ENCODE measurements at regions not wholly inside any gene's neighbourhood (a gene's known extent, or its start where the extent isn't known, plus 50 kb on each side); places are given as distances from the start of the nearest gene placed in this dataset.

- no peak overlapping the region for H3K4me3 ChIP-seq
- H3K27ac ChIP-seq: no peak overlapping the region
- intact Hi-C loops (cut with micrococcal nuclease; ENCODE audit: unreplicated experiment): no loop called here
- TF ChIP-seq CTCF (conservative IDR thresholded peaks at IDR 0.05) (no peak), EZH2 (IDR thresholded peaks at IDR 0.05; ENCODE audit: low read depth) (no peak)
- no peaks in the 10 kb centered on the region for H3K9me2 ChIP-seq (ENCODE audit: insufficient read depth)
- no peaks in the 10 kb centered on the region for H3K9me3 ChIP-seq (ENCODE audit: insufficient read depth, low read depth)
- POLR2A ChIA-PET (ENCODE audit: unreplicated experiment): no interaction called here
- no peaks in the 10 kb centered on the region for H3K4me1 ChIP-seq (replicated peaks; ENCODE audit: insufficient read depth)
- H3K79me2 ChIP-seq (ENCODE audit: low read depth): no peaks in the 10 kb centered on the region
- CTCF ChIA-PET: no interaction called here
- H3F3A ChIP-seq (ENCODE audit: insufficient read depth, low read depth): no peaks in the 10 kb centered on the region
- H3K4me2 ChIP-seq: no peak overlapping the region
- DNase-seq: no peak
- no peak overlapping the region for H2AFZ ChIP-seq
- no peaks in the 10 kb centered on the region for H4K20me1 ChIP-seq (ENCODE audit: insufficient read depth)
- BruUV-seq (replicated peaks): no TSS peak
- H3K36me3 ChIP-seq (ENCODE audit: low read depth): no peaks in the 10 kb centered on the region
- H3K27me3 ChIP-seq (ENCODE audit: insufficient read depth, low read depth): peaks cover 49% of the 10 kb centered on the region
Measured at GRCh38 chr1:228884196-228884595, 148.9 kb downstream of the RHOU start.

GRCh38 chr1:228884615-228885566 is 149.6 kb downstream of the RHOU start:
- no TSS peak for BruUV-seq (replicated peaks)
- CTCF ChIA-PET: no interaction called here
- Histone ChIP-seq H3K36me3 (ENCODE audit: low read depth) (no peaks in the 10 kb centered on the region), H3F3A (ENCODE audit: insufficient read depth, low read depth) (no peaks in the 10 kb centered on the region), H3K9me2 (ENCODE audit: insufficient read depth) (no peaks in the 10 kb centered on the region), H3K27ac (no peak overlapping the region), H3K9me3 (ENCODE audit: insufficient read depth, low read depth) (no peaks in the 10 kb centered on the region), H3K4me3 (no peak overlapping the region), H3K4me1 (replicated peaks; ENCODE audit: insufficient read depth) (no peaks in the 10 kb centered on the region), H3K79me2 (ENCODE audit: low read depth) (no peaks in the 10 kb centered on the region), H3K4me2 (no peak overlapping the region), H3K27me3 (ENCODE audit: insufficient read depth, low read depth) (peaks cover 44% of the 10 kb centered on the region), H4K20me1 (ENCODE audit: insufficient read depth) (no peaks in the 10 kb centered on the region), H2AFZ (no peak overlapping the region)
- intact Hi-C loops (cut with micrococcal nuclease; ENCODE audit: unreplicated experiment): no loop called here
- no peak for DNase-seq
- TF ChIP-seq EZH2 (IDR thresholded peaks at IDR 0.05; ENCODE audit: low read depth): no peak
- TF ChIP-seq CTCF (conservative IDR thresholded peaks at IDR 0.05): no peak
- POLR2A ChIA-PET (ENCODE audit: unreplicated experiment): no interaction called here

GRCh38 chr1:228885845-228886244 is 150.6 kb downstream of the RHOU start:
- intact Hi-C loops (cut with micrococcal nuclease; ENCODE audit: unreplicated experiment): no loop called here
- Histone ChIP-seq H3K27ac (no peak overlapping the region), H3K4me2 (no peak overlapping the region), H3K27me3 (ENCODE audit: insufficient read depth, low read depth) (peaks cover 43% of the 10 kb centered on the region), H2AFZ (no peak overlapping the region), H3K4me1 (replicated peaks; ENCODE audit: insufficient read depth) (no peaks in the 10 kb centered on the region), H3F3A (ENCODE audit: insufficient read depth, low read depth) (no peaks in the 10 kb centered on the region), H3K79me2 (ENCODE audit: low read depth) (no peaks in the 10 kb centered on the region), H3K9me2 (ENCODE audit: insufficient read depth) (no peaks in the 10 kb centered on the region), H3K36me3 (ENCODE audit: low read depth) (no peaks in the 10 kb centered on the region), H4K20me1 (ENCODE audit: insufficient read depth) (no peaks in the 10 kb centered on the region), H3K4me3 (no peak overlapping the region), H3K9me3 (ENCODE audit: insufficient read depth, low read depth) (no peaks in the 10 kb centered on the region)
- TF ChIP-seq EZH2 (IDR thresholded peaks at IDR 0.05; ENCODE audit: low read depth) (no peak), CTCF (conservative IDR thresholded peaks at IDR 0.05) (no peak)
- CTCF ChIA-PET: no interaction called here
- no peak for DNase-seq
- POLR2A ChIA-PET (ENCODE audit: unreplicated experiment): no interaction called here
- no TSS peak for BruUV-seq (replicated peaks)

Measured in PC-9 (cell line).